Central memory CD8-positive, alpha-beta T cell (primary cell): ENCODE measurements at regions not wholly inside any gene's neighbourhood (a gene's known extent, or its start where the extent isn't known, plus 50 kb on each side); places are given as distances from the start of the nearest gene placed in this dataset.
"Not testable (repeated sequence)": the region's sequence is repeated elsewhere in the genome, so short reads cannot be mapped to it uniquely, and the experiment has no call there.

Source experiments
- ATAC-seq: fragments of 150-1000 bp; cut with Tn5 transposase; replicated peaks from 2 replicates; pipeline ENCODE4 v1.10.0; 2022; ENCODE audit warnings: mild to moderate bottlenecking, moderate FRiP score, moderate number of reproducible peaks; ENCODE audit not compliant: poor library complexity, severe bottlenecking; ENCODE audit errors: extremely low read depth
- DNase-seq, 2 donors: peaks; one replicate each; pipeline ENCODE4 v3.0.0; 2021; ENCODE audit warnings: low spot score in 2 of 2
- H3K27ac Mint-ChIP-seq: one replicate; pipeline ENCODE4 v1.8.0; 2022; ENCODE audit warnings: low read depth, mild to moderate bottlenecking, moderate library complexity, mixed read lengths
- H3K27me3 Mint-ChIP-seq: one replicate; pipeline ENCODE4 v1.8.0; 2022; ENCODE audit warnings: mixed read lengths
- H3K36me3 Mint-ChIP-seq: one replicate; pipeline ENCODE4 v1.8.0; 2022; ENCODE audit warnings: mild to moderate bottlenecking, moderate library complexity, mixed read lengths; ENCODE audit not compliant: insufficient read depth
- H3K4me1 Mint-ChIP-seq: one replicate; pipeline ENCODE4 v1.8.0; 2022; ENCODE audit warnings: mixed read lengths
- H3K4me3 Mint-ChIP-seq: one replicate; pipeline ENCODE4 v1.8.0; 2022; ENCODE audit warnings: mild to moderate bottlenecking, moderate library complexity, mixed read lengths
- H3K9me3 Mint-ChIP-seq: one replicate; pipeline ENCODE4 v1.8.0; 2022; ENCODE audit warnings: mixed read lengths

DNA sequence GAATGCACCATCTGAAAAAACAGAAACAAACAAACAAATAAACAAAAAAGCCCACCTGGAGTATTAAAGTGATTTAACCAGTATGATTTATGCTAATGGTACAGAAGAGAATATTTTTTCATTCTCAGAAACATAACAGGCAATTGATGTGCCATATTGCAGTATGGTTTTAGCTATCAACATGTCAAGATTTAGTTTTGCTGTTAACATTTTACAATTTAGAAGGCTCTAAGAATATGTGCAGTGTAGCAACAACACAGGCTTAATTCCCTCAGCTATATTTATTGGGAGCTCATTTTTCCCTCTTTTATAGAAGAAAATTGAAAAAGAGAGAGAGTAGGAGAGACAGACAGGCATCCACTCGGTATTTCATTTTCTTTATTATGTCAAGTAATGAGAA is 1022.7 kb upstream of the CITED2 start:
- H3K27me3 Mint-ChIP-seq, result no peaks in the 10 kb centered on the region
- H3K36me3 Mint-ChIP-seq, result no peaks in the 10 kb centered on the region
- ATAC-seq, result no peak
- DNase-seq, result no peak
- no peaks in the 10 kb centered on the region for H3K9me3 Mint-ChIP-seq
- no peak overlapping the region for H3K4me3 Mint-ChIP-seq
- H3K27ac Mint-ChIP-seq, result no peak overlapping the region
- no peaks in the 10 kb centered on the region for H3K4me1 Mint-ChIP-seq

DNA sequence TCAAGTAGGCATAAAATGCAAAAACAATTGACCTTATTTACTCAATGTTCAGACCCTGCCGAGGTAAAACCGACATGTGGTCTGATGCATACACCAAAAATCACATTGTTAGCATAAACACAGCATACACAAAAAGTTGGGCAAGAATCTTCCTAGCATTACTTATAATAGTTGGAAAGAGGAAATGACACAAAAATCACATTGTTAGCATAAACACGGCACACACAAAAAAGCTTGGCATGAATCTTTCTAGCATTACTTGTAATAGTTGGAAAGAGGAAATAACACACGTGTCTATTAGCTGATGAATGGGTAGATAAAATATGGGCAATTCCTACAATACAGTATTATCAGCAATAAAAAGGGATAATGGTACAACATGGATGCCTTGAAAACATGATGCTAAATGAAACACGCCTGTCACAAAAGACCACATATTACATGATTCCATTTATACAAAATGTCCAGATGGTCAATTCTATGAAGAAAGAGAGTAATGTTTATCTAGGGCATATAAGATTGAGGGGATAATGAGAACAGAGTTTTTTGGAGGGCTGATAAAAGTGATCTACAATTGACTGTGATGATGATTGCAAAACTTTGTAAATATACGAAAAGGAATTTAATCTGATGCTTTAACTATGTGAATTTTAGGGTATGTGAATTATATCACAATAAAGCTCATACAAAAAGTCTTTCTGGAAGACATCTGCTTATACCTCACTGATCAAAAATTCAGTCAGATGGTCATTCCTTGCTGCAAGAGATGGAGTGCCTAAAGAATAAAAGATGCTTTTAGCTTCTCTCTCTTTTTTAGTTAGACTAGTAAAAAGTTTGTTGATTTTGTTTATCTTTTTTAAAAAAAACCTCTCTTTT is 1019.5 kb upstream of the CITED2 start:
- H3K27me3 Mint-ChIP-seq, result no peaks in the 10 kb centered on the region
- no peak overlapping the region for H3K27ac Mint-ChIP-seq
- H3K9me3 Mint-ChIP-seq, result no peaks in the 10 kb centered on the region
- ATAC-seq, result no peak
- no peaks in the 10 kb centered on the region for H3K4me1 Mint-ChIP-seq
- no peak for DNase-seq
- no peaks in the 10 kb centered on the region for H3K36me3 Mint-ChIP-seq
- no peak overlapping the region for H3K4me3 Mint-ChIP-seq

DNA sequence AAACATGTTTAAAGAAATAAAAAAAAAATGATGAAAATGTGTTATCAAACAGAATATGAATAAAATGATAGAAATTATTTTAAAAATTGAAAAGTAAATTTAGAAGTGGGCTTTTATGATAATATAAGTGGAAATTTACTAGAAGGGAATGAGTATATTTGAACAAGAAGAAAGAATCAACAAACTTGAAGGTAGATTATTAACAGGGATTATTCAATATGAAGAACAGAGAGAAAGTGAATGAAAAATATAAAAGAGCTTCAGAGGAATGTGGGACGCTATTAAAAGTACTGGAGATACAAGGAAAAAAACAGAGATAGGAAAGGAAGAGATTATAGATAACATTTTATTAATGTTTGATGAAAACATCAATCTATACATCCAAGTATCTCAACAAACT is 1014.4 kb upstream of the CITED2 start:
- Mint-ChIP-seq H3K4me1 (no peaks in the 10 kb centered on the region), H3K27ac (no peak overlapping the region), H3K4me3 (no peak overlapping the region), H3K9me3 (peaks cover 9% of the 10 kb centered on the region), H3K27me3 (peaks cover 12% of the 10 kb centered on the region), H3K36me3 (no peaks in the 10 kb centered on the region)
- DNase-seq (no peak), ATAC-seq (no peak)

DNA sequence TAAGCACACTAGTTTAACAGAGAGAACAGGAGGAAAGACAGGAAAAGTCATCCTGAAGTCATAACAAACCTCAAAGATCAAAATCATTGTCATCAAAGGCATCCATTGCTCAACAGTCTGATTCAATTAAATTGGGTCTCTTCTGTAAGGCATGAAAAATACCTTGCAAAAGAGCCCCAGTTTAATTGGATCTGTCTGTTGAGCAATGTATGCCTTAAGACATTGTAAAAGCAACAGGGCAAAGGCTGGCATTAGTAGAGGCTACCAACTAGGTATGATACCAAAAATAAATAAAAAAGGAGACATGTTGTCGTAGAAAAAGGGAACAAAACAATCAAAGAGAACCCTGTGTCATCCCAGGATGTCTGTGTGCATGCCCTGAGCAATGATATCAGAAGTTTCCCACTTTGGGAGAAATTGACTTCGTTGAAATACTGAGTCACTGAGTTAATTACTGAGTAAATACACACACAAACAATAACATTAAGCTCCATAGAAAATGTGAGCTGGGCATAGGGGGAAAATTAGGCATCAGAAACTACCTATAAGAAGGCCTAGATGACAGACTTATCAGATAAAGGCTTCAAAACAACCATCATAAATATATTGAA is 1013.8 kb upstream of the CITED2 start:
- Mint-ChIP-seq H3K4me3 (no peak overlapping the region), H3K4me1 (no peaks in the 10 kb centered on the region), H3K36me3 (no peaks in the 10 kb centered on the region), H3K9me3 (peaks cover 9% of the 10 kb centered on the region), H3K27ac (no peak overlapping the region), H3K27me3 (peaks cover 12% of the 10 kb centered on the region)
- DNase-seq (no peak), ATAC-seq (no peak)

DNA sequence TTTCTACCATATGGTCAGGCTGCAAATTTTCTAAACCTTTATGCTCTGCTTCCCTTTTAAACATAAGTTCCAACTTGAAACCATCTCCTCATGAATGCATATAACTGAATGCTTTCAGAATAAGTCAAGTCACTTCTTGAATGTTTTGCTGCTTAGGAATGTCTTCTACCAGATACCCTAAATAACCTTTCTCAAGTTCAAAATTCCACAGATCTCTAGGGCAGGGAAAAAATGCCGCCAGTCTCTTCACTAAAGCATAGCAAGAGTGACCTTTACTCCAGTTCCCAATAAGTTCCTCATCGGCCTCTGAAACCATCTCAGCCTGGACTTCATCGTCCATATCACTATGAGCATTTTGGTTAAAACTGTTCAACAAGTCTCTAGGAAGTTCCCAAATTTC is 1011.2 kb upstream of the CITED2 start:
- ATAC-seq (no peak), DNase-seq (no peak)
- Mint-ChIP-seq H3K27ac (no peak overlapping the region), H3K4me1 (no peaks in the 10 kb centered on the region), H3K4me3 (no peak overlapping the region), H3K27me3 (peaks cover 12% of the 10 kb centered on the region), H3K9me3 (peaks cover 9% of the 10 kb centered on the region), H3K36me3 (peaks cover 2% of the 10 kb centered on the region)

DNA sequence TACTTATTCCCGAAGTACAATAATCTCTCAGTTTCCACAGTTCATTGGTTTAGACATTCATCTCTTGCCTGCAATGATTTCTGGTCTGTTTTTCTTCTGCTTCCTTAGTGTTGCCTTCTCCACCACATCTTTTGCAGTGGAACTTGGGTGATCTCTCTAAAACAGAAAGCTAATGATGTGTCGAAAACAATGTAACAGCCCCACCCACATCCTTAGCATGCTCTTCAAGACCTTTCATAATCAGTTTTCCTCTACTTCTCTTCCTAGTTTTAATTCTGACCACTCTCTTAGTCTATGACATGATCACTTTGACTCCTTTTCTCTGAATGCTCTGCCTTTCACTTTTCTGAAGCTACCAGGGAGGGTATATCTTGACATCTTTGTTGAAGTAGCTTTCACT is 1007.9 kb upstream of the CITED2 start:
- no peak for DNase-seq
- H3K27me3 Mint-ChIP-seq, result no peaks in the 10 kb centered on the region
- H3K36me3 Mint-ChIP-seq, result peaks cover 2% of the 10 kb centered on the region
- H3K4me1 Mint-ChIP-seq, result no peaks in the 10 kb centered on the region
- H3K9me3 Mint-ChIP-seq, result peaks cover 9% of the 10 kb centered on the region
- H3K27ac Mint-ChIP-seq, result no peak overlapping the region
- no peak overlapping the region for H3K4me3 Mint-ChIP-seq
- no peak for ATAC-seq

DNA sequence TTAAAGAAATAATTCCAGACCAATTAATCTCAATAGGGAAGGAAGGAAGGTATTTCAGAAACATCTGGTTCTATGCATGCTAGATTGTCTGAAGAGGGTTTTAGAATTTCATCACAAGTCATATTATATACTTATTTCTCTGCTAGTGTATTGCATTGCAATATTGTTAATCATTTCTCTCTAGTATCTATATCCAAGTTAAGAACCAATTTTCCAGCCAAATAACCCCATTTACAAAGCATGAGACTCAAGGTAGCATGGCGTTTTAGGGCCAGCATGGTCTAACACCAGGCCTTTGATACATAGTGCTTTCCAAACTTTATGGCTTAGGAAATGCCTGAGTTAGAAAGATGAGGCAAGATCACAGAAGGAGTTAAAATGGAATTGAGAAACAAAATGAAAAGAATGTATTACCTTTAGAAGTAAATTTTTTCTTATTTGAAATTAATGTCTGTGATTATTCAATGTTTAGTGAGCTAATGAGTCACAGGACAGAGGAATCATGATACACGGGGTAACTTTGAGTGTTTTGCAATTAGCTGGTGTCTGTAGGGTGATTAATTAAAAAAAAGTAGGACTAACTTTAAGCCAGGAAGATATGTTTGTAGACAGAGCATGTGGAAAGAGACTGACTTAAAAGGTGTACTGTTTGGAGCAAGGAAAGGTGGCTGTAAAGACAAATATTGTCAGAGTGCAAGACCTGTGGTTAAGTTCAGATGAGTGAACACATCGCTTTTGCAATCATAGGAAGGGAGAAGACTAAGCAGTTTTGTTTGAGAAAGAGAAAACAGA is 1006.2 kb upstream of the CITED2 start:
- peaks cover 4% of the 10 kb centered on the region for H3K9me3 Mint-ChIP-seq
- peaks cover 2% of the 10 kb centered on the region for H3K36me3 Mint-ChIP-seq
- H3K27ac Mint-ChIP-seq, result no peak overlapping the region
- no peak for ATAC-seq
- H3K27me3 Mint-ChIP-seq, result no peaks in the 10 kb centered on the region
- no peak for DNase-seq
- no peak overlapping the region for H3K4me3 Mint-ChIP-seq
- no peaks in the 10 kb centered on the region for H3K4me1 Mint-ChIP-seq

DNA sequence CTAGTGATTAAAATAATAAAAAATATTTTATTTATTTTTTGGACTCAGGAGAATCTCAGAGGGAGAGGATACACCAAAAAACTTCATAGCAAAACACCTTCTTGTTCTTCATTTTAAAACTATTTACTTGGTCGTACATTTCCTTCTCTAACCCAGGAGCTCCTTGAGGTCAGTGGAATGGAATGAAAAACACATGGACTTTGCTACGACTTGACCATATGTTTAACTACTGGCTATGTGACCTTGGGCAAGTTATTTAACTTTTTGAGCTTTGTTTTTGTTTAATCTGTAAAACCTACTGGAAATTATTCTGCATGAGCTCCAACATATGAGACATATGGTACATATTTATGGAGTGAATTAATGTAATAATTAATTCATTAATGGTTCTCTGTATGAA is 1005.5 kb upstream of the CITED2 start:
- no peaks in the 10 kb centered on the region for H3K4me1 Mint-ChIP-seq
- ATAC-seq (no peak), DNase-seq (no peak)
- no peaks in the 10 kb centered on the region for H3K27me3 Mint-ChIP-seq
- peaks cover 2% of the 10 kb centered on the region for H3K36me3 Mint-ChIP-seq
- H3K9me3 Mint-ChIP-seq, result peaks cover 4% of the 10 kb centered on the region
- no peak overlapping the region for H3K4me3 Mint-ChIP-seq
- H3K27ac Mint-ChIP-seq, result no peak overlapping the region

DNA sequence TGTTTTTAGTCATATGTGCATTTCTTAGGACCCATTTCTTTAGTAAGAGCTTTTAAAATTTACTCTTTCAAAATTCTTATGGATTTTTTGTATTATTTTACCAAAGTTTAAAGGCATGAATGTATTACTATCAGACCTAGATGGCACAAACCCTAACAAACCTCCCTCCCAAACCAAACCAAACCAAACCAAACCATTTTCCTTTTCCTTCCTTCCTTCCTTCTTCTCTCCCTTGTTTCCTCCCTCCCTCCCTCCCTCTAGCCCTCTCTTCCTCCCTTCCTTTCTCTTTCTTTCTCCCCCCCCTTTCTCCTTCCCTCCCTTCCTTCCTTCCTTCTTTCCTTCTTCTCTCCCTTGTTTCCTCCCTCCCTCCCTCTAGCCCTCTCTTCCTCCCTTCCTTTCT is 1001.8 kb upstream of the CITED2 start:
- no peak for ATAC-seq
- no peaks in the 10 kb centered on the region for H3K9me3 Mint-ChIP-seq
- peaks cover 2% of the 10 kb centered on the region for H3K36me3 Mint-ChIP-seq
- no peak overlapping the region for H3K4me3 Mint-ChIP-seq
- DNase-seq, result no peak
- no peaks in the 10 kb centered on the region for H3K27me3 Mint-ChIP-seq
- H3K4me1 Mint-ChIP-seq, result no peaks in the 10 kb centered on the region
- no peak overlapping the region for H3K27ac Mint-ChIP-seq

DNA sequence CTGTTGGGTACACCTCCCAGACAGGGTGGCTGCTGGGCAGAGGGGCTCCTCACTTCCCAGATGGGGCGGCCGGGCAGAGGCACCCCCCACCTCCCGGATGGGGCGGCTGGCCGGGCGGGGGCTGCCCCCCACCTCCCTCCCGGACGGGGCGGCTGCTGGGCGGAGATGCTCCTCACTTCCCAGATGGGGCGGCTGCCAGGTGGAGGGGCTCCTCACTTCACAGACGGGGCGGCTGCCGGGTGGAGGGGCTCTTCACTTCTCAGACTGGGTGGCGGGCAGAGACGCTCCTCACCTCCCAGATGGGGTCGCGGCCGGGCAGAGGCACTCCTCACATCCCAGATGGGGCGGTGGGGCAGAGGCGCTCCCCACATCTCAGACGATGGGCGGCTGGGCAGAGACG is 999.3 kb upstream of the CITED2 start:
- not testable (repeated sequence) for H3K9me3 Mint-ChIP-seq, ATAC-seq, H3K27ac Mint-ChIP-seq, H3K4me1 Mint-ChIP-seq, H3K36me3 Mint-ChIP-seq, H3K4me3 Mint-ChIP-seq, DNase-seq, H3K27me3 Mint-ChIP-seq

DNA sequence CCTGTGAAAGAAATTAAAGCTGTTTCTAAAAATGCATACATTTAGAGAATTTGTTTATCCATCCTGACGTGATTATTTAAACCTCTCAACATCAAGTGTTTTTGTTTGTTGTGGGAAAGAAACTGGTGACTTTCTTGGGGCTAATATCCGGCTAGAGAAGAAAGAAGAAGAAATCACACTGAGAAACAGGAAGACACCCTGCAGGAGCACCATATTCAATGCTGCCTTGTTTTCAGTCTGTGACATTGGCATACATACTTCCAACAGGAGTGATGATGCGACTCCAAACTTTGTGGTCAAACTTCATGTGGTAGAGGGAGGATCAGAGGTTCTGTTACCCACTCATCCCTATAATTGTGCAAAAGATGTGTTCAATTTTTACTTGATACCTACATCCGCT is 997.6 kb upstream of the CITED2 start:
- Mint-ChIP-seq H3K4me1 (no peaks in the 10 kb centered on the region), H3K27me3 (no peaks in the 10 kb centered on the region), H3K9me3 (no peaks in the 10 kb centered on the region), H3K36me3 (peaks cover 3% of the 10 kb centered on the region), H3K27ac (no peak overlapping the region), H3K4me3 (no peak overlapping the region)
- no peak for DNase-seq
- no peak for ATAC-seq

DNA sequence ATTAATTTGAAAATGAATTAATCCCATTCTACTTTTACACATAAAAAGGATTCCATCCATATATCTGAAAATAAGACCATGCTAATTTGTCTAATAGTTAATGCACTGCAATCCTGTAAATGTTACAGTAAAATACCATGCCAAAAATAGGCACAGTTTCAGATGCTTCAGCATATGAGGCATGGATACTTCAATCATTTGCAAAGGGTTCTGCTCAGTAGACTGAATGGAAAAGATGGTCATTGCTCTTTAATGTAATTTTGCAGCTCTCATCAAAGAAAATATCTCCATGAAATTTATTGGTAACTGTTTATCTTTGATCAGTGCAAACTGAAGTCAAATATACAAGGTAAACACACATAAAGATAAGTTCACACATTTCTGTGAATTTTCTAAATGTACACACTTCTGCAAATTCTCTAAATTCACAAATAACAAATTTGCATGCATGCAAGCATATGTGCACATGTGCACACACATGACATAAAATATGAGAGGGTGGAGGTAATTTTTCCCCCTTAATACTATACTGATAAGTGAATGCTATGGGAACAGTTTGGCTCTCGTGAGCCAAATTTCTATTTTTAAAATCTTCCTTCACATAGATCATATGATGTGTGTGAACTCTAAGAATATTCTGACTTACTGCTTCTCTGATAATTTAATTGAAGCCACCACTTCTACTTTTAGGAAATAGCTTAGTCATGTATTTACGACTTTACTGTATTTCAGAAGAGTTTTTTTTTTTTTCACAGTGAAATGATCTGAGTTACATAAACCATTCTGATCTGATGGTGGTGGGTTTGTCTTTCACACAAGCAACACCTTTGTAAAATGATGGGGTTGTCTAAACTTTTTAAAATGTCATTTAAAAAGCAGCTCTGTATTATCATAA is 996.8 kb upstream of the CITED2 start:
- Mint-ChIP-seq H3K9me3 (no peaks in the 10 kb centered on the region), H3K4me1 (no peaks in the 10 kb centered on the region), H3K4me3 (no peak overlapping the region), H3K27me3 (no peaks in the 10 kb centered on the region), H3K36me3 (peaks cover 3% of the 10 kb centered on the region), H3K27ac (no peak overlapping the region)
- ATAC-seq (no peak), DNase-seq (no peak)
